ENCODE measurements at regions not wholly inside any gene's neighbourhood (a gene's known extent, or its start where the extent isn't known, plus 50 kb on each side); places are given as distances from the start of the nearest gene placed in this dataset.

DNA sequence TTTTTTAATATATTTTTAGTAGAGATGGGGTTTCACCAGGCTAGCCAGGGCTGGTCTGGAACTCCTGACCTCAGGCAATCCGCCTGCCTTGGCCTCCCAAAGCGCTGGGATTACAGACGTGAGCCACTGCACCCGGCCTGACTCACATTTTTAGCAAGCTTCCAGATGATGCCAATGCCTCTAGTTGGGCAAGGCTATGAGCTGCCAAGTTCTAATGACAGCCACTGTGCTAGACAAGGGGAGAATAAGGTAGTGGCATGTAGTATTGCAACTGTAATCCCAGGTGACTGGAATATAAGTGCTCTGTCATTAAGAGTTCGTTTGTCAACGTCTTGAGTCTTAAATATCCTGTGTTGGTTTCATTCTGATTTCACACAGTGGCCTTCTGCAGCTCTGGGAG, 96.7 kb downstream of the SLIT2 start:
- intact Hi-C loops (cut with micrococcal nuclease; ENCODE audit: unreplicated experiment), result no loop called here
- TF ChIP-seq, protein P1, sequence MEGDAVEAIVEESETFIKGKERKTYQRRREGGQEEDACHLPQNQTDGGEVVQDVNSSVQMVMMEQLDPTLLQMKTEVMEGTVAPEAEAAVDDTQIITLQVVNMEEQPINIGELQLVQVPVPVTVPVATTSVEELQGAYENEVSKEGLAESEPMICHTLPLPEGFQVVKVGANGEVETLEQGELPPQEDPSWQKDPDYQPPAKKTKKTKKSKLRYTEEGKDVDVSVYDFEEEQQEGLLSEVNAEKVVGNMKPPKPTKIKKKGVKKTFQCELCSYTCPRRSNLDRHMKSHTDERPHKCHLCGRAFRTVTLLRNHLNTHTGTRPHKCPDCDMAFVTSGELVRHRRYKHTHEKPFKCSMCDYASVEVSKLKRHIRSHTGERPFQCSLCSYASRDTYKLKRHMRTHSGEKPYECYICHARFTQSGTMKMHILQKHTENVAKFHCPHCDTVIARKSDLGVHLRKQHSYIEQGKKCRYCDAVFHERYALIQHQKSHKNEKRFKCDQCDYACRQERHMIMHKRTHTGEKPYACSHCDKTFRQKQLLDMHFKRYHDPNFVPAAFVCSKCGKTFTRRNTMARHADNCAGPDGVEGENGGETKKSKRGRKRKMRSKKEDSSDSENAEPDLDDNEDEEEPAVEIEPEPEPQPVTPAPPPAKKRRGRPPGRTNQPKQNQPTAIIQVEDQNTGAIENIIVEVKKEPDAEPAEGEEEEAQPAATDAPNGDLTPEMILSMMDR (conservative IDR thresholded peaks at IDR 0.05; ENCODE audit: low read length), result no peak
- no peak for TF ChIP-seq EZH2phosphoT487 (IDR thresholded peaks at IDR 0.05; ENCODE audit: borderline replicate concordance, low read depth, low read length)
- Histone ChIP-seq H3K9me3 (ENCODE audit: low read length) (no peaks in the 10 kb centered on the region), H2AFZ (ENCODE audit: low read length) (no peak overlapping the region), H3K36me3 (ENCODE audit: insufficient read depth, low read length) (no peaks in the 10 kb centered on the region), H3K79me2 (ENCODE audit: insufficient read depth, low read depth, low read length) (no peaks in the 10 kb centered on the region), H3K4me1 (ENCODE audit: insufficient read depth, low read length, poor library complexity, severe bottlenecking) (no peaks in the 10 kb centered on the region), H3K4me2 (ENCODE audit: low read length) (no peak overlapping the region), H4K20me1 (ENCODE audit: insufficient read depth, low read length) (no peaks in the 10 kb centered on the region), H3K4me3 (ENCODE audit: low read depth, low read length, poor library complexity, severe bottlenecking) (no peak overlapping the region), H3K27ac (ENCODE audit: low read depth, low read length, poor library complexity, severe bottlenecking) (no peak overlapping the region), H3K9me2 (ENCODE audit: insufficient read depth, low read length) (no peaks in the 10 kb centered on the region)
- ChIA-PET CTCF (ENCODE audit: unreplicated experiment) (no interaction called here), POLR2A (no interaction called here)
- DNase-seq (ENCODE audit: low spot score), result no peak
- BruUV-seq (replicated peaks), result no TSS peak

DNA sequence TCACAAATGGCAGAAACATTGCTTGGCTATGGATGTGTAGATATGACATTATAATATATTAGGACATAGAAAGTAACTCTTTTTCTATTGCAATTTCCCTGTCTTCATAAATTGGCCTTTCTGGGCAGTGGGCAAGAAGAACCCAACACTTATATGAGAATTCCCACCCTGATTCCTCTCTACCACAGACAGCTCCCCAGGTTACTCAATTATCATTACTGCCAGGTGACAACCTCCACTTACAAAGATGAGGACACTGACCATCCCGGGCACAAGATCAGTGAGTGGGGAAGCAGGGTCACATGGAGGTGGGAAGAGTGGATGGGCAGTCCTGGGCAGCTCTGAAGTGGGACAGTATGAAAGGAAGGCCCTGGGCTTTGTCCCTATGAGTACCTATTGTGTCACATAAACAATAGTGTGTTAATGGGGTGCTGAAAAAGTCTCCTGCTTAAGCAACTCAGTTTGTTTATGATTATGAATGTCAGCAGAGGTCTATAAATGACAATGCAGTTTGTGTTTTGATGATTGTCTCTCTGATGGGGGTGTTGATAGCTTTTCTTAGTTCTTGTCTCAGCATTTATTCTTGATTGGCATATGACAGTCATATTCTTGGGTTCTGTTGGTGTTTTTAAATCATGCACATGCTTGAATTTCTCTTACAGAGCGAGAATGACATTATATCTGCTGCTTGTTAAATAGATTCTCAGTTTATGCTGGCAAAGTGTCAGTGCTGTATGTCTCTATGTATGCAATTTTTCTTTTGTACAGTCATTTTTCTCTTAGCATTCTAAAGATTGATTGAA, 99.9 kb downstream of the SLIT2 start:
- Histone ChIP-seq H4K20me1 (ENCODE audit: insufficient read depth, low read length) (no peaks in the 10 kb centered on the region), H3K27ac (ENCODE audit: low read depth, low read length, poor library complexity, severe bottlenecking) (no peak overlapping the region), H3K4me3 (ENCODE audit: low read depth, low read length, poor library complexity, severe bottlenecking) (no peak overlapping the region), H3K4me1 (ENCODE audit: insufficient read depth, low read length, poor library complexity, severe bottlenecking) (no peaks in the 10 kb centered on the region), H3K4me2 (ENCODE audit: low read length) (no peak overlapping the region), H3K9me3 (ENCODE audit: low read length) (no peaks in the 10 kb centered on the region), H2AFZ (ENCODE audit: low read length) (no peak overlapping the region), H3K36me3 (ENCODE audit: insufficient read depth, low read length) (no peaks in the 10 kb centered on the region), H3K9me2 (ENCODE audit: insufficient read depth, low read length) (no peaks in the 10 kb centered on the region), H3K79me2 (ENCODE audit: insufficient read depth, low read depth, low read length) (no peaks in the 10 kb centered on the region)
- ChIA-PET POLR2A (no interaction called here), CTCF (ENCODE audit: unreplicated experiment) (no interaction called here)
- BruUV-seq (replicated peaks), result no TSS peak
- intact Hi-C loops (cut with micrococcal nuclease; ENCODE audit: unreplicated experiment), result no loop called here
- no peak for DNase-seq (ENCODE audit: low spot score)
- TF ChIP-seq, protein P1 (conservative IDR thresholded peaks at IDR 0.05; ENCODE audit: low read length), result no peak

DNA sequence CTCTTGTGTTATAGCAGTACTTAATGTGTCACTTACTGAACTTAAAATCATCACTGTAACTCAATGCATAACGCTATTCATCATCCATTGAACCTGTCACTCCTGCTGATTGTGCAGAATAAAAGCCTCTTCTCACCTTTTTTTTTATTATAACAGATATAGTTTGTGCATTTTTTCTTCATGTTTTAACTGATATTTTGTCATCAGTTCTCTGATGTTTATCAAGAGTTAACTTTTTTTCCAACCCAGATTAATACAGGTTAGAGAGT, 100.4 kb downstream of the SLIT2 start:
- DNase-seq (ENCODE audit: low spot score), result no peak
- intact Hi-C loops (cut with micrococcal nuclease; ENCODE audit: unreplicated experiment), result no loop called here
- H3K79me2 ChIP-seq (ENCODE audit: insufficient read depth, low read depth, low read length), result no peaks in the 10 kb centered on the region
- POLR2A ChIA-PET, result no interaction called here
- H2AFZ ChIP-seq (ENCODE audit: low read length), result no peak overlapping the region
- CTCF ChIA-PET (ENCODE audit: unreplicated experiment), result no interaction called here
- H4K20me1 ChIP-seq (ENCODE audit: insufficient read depth, low read length), result no peaks in the 10 kb centered on the region
- no peak overlapping the region for H3K4me3 ChIP-seq (ENCODE audit: low read depth, low read length, poor library complexity, severe bottlenecking)
- H3K27ac ChIP-seq (ENCODE audit: low read depth, low read length, poor library complexity, severe bottlenecking), result no peak overlapping the region
- H3K36me3 ChIP-seq (ENCODE audit: insufficient read depth, low read length), result no peaks in the 10 kb centered on the region
- no peaks in the 10 kb centered on the region for H3K9me3 ChIP-seq (ENCODE audit: low read length)
- H3K4me2 ChIP-seq (ENCODE audit: low read length), result no peak overlapping the region
- no TSS peak for BruUV-seq (replicated peaks)
- no peak for TF ChIP-seq EZH2phosphoT487 (IDR thresholded peaks at IDR 0.05; ENCODE audit: borderline replicate concordance, low read depth, low read length)
- TF ChIP-seq, protein P1 (conservative IDR thresholded peaks at IDR 0.05; ENCODE audit: low read length), result no peak
- no peaks in the 10 kb centered on the region for H3K4me1 ChIP-seq (ENCODE audit: insufficient read depth, low read length, poor library complexity, severe bottlenecking)
- no peaks in the 10 kb centered on the region for H3K9me2 ChIP-seq (ENCODE audit: insufficient read depth, low read length)

Measured in OCI-LY7 (cell line).